AG09319 (cell line): ENCODE measurements at regions not wholly inside any gene's neighbourhood (a gene's known extent, or its start where the extent isn't known, plus 50 kb on each side); places are given as distances from the start of the nearest gene placed in this dataset.

Source experiments
- DNase-seq: peaks from one replicate; pipeline ENCODE4 v3.0.0-alpha.2; 2010; ENCODE audit warnings: low read depth; ENCODE audit errors: extremely low read depth
- CTCF ChIP-seq: IDR thresholded peaks from 2 replicates; pipeline ENCODE4 v1.5.1; 2011; ENCODE audit warnings: low read depth, mild to moderate bottlenecking, inconsistent platforms, low read length, moderate library complexity

- no peak for DNase-seq
- no peak for TF ChIP-seq CTCF
Observed at GRCh38 chr18:46344416-46345180, 240.4 kb downstream of the HAUS1 start.

GRCh38 chr18:46345181-46345465, 240.9 kb downstream of the HAUS1 start:
- TF ChIP-seq CTCF, result no peak
- DNase-seq, result no peak

GRCh38 chr18:46346213-46346612, 242.0 kb downstream of the HAUS1 start:
- no peak for TF ChIP-seq CTCF
- no peak for DNase-seq

- DNase-seq, result no peak
- no peak for TF ChIP-seq CTCF
Observed at GRCh38 chr18:46346896-46347630, 242.9 kb downstream of the HAUS1 start.

- DNase-seq, result no peak
- TF ChIP-seq CTCF, result no peak
Observed at GRCh38 chr18:46350598-46351159, 246.5 kb downstream of the HAUS1 start.

GRCh38 chr18:46352520-46353250, 248.5 kb downstream of the HAUS1 start:
- TF ChIP-seq CTCF, result no peak
- DNase-seq, result no peak
